ENCODE measurements at regions not wholly inside any gene's neighbourhood (a gene's known extent, or its start where the extent isn't known, plus 50 kb on each side); places are given as distances from the start of the nearest gene placed in this dataset.

DNA sequence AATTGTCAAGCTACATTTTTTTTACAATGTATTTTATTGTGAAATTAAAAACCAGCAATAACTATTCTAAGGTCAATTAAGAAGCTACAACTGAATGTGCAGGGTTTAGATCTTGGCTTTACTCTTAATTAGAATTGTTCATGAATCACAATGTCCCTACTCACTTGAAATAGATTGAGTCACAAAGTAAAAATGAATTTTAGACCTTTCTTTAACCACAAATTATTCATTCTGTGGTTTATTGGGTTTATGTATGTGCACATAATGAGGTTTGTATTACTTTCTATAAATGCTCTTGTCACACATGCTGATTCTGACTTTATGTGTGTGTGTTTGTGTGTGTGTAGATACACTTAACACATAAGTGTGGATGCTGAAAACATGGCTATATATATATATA lies 647.0 kb upstream of the AADAT start:
- Histone ChIP-seq H3K4me3 (no peak overlapping the region), H3K27ac (ENCODE audit: low read depth in 1 of 2, low read length in 1 of 2) (no peak overlapping the region), H3K9me3 (ENCODE audit: control insufficient read depth in 4 of 4, insufficient read depth in 3 of 4, low read length in 3 of 4) (no peaks in the 10 kb centered on the region), H3K27me3 (ENCODE audit: control insufficient read depth in 3 of 3, insufficient read depth in 3 of 3, low read length in 2 of 3) (no peaks in the 10 kb centered on the region), H3K36me3 (ENCODE audit: control insufficient read depth in 4 of 4, insufficient read depth in 4 of 4, low read length in 4 of 4) (no peaks in the 10 kb centered on the region), H3K9ac (ENCODE audit: insufficient read depth in 1 of 2, low read length in 2 of 2) (no peak overlapping the region), H3K4me1 (ENCODE audit: control insufficient read depth in 5 of 5, insufficient read depth in 5 of 5, low read length in 5 of 5) (no peaks in the 10 kb centered on the region)
- no peak for DNase-seq
- no peak for ATAC-seq (ENCODE audit: insufficient read depth, low FRiP score)
- TF ChIP-seq CTCF (IDR thresholded peaks at IDR 0.05; ENCODE audit: control extremely low read depth, extremely low read depth), result no peak

DNA sequence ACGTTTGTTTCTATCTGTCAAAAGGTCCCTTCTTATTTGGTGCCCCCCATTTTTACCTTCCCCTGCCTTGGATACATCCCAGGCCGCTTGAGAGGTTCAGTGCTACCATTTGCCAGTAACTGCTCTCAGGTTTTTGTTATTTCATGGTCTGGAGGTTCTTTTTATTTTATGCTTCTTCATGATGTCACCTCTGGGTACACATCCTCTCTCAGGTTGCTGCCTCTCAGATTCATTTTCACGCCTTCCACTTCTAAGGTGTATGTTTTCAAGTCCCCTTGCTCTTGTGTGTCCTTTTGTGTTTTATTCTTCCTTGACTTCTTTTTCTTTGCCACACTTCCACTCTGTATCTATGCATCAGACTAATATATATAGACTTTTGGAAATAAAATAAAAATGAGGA lies 640.1 kb upstream of the AADAT start:
- Histone ChIP-seq H3K9me3 (ENCODE audit: control insufficient read depth in 4 of 4, insufficient read depth in 3 of 4, low read length in 3 of 4) (no peaks in the 10 kb centered on the region), H3K4me3 (no peak overlapping the region), H3K36me3 (ENCODE audit: control insufficient read depth in 4 of 4, insufficient read depth in 4 of 4, low read length in 4 of 4) (no peaks in the 10 kb centered on the region), H3K27me3 (ENCODE audit: control insufficient read depth in 3 of 3, insufficient read depth in 3 of 3, low read length in 2 of 3) (no peaks in the 10 kb centered on the region), H3K9ac (ENCODE audit: insufficient read depth in 1 of 2, low read length in 2 of 2) (no peak overlapping the region), H3K4me1 (ENCODE audit: control insufficient read depth in 5 of 5, insufficient read depth in 5 of 5, low read length in 5 of 5) (no peaks in the 10 kb centered on the region), H3K27ac (ENCODE audit: low read depth in 1 of 2, low read length in 1 of 2) (no peak overlapping the region)
- DNase-seq, result no peak
- WGBS, 2 donors, result 68 to 77% methylated on average over 3 of the region's 3 CpGs
- no peak for ATAC-seq (ENCODE audit: insufficient read depth, low FRiP score)
- TF ChIP-seq CTCF (IDR thresholded peaks at IDR 0.05; ENCODE audit: control extremely low read depth, extremely low read depth), result no peak

DNA sequence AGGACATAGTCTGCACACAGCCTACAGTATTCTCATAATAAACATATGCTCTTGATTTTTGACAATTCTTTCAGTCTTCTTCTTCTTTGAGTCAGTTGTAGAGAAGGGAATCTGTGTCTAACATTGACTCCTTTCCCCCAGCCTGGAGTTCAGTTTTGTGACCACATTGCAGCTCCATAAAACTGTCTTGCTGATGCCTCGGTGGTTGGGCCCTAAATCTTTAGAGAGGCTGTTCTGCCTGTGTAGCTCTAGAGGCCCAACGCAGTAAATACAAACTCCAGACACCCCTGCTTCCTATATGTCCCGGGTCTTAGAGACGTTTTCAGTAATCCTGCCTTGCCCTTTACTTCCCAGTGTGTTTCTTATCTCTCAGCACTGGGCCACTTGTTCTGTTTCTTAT lies 639.5 kb upstream of the AADAT start:
- no peak for ATAC-seq (ENCODE audit: insufficient read depth, low FRiP score)
- no peak for TF ChIP-seq CTCF (IDR thresholded peaks at IDR 0.05; ENCODE audit: control extremely low read depth, extremely low read depth)
- DNase-seq, result no peak
- H3K9me3 ChIP-seq (ENCODE audit: control insufficient read depth in 4 of 4, insufficient read depth in 3 of 4, low read length in 3 of 4), result no peaks in the 10 kb centered on the region
- no peak overlapping the region for H3K4me3 ChIP-seq
- H3K9ac ChIP-seq (ENCODE audit: insufficient read depth in 1 of 2, low read length in 2 of 2), result no peak overlapping the region
- no peaks in the 10 kb centered on the region for H3K36me3 ChIP-seq (ENCODE audit: control insufficient read depth in 4 of 4, insufficient read depth in 4 of 4, low read length in 4 of 4)
- no peaks in the 10 kb centered on the region for H3K27me3 ChIP-seq (ENCODE audit: control insufficient read depth in 3 of 3, insufficient read depth in 3 of 3, low read length in 2 of 3)
- no peak overlapping the region for H3K27ac ChIP-seq (ENCODE audit: low read depth in 1 of 2, low read length in 1 of 2)
- WGBS, 2 donors, result 25 to 38% methylated on average over 4 of the region's 4 CpGs
- H3K4me1 ChIP-seq (ENCODE audit: control insufficient read depth in 5 of 5, insufficient read depth in 5 of 5, low read length in 5 of 5), result no peaks in the 10 kb centered on the region

- Histone ChIP-seq H3K4me1 (ENCODE audit: control insufficient read depth in 5 of 5, insufficient read depth in 5 of 5, low read length in 5 of 5) (no peaks in the 10 kb centered on the region), H3K27me3 (ENCODE audit: control insufficient read depth in 3 of 3, insufficient read depth in 3 of 3, low read length in 2 of 3) (no peaks in the 10 kb centered on the region), H3K4me3 (no peak overlapping the region), H3K9ac (ENCODE audit: insufficient read depth in 1 of 2, low read length in 2 of 2) (no peak overlapping the region), H3K36me3 (ENCODE audit: control insufficient read depth in 4 of 4, insufficient read depth in 4 of 4, low read length in 4 of 4) (no peaks in the 10 kb centered on the region), H3K27ac (ENCODE audit: low read depth in 1 of 2, low read length in 1 of 2) (no peak overlapping the region), H3K9me3 (ENCODE audit: control insufficient read depth in 4 of 4, insufficient read depth in 3 of 4, low read length in 3 of 4) (no peaks in the 10 kb centered on the region)
- DNase-seq (no peak), ATAC-seq (ENCODE audit: insufficient read depth, low FRiP score) (no peak)
- no peak for TF ChIP-seq CTCF (IDR thresholded peaks at IDR 0.05; ENCODE audit: control extremely low read depth, extremely low read depth)
- 88 to 94% methylated on average over 1 of the region's 1 CpG for WGBS, 2 donors
These were observed 634.4 kb upstream of the AADAT start for GRCh38 chr4:170724191-170724590.
